Testis (tissue), 2 donors: ENCODE measurements at regions not wholly inside any gene's neighbourhood (a gene's known extent, or its start where the extent isn't known, plus 50 kb on each side); places are given as distances from the start of the nearest gene placed in this dataset.

Source experiments
- POLR2A ChIP-seq: fragments of 450-650 bp; IDR thresholded peaks from one replicate; pipeline ENCODE4 v1.6.1; 2017; ENCODE audit warnings: antibody characterized with exemption, mild to moderate bottlenecking, moderate library complexity
- TF ChIP-seq, protein P1 (sequence below), 3 experiments: fragments of 450-650 bp in 2 of 3; fragments of 200-600 bp in 1 of 3; sonication (generic) in 1 of 3; IDR thresholded peaks; one replicate each; pipeline ENCODE4 v1.5.1; 2016 to 2019; ENCODE audit warnings: antibody characterized with exemption in 3 of 3, mild to moderate bottlenecking in 2 of 3, moderate library complexity in 1 of 3

- TF ChIP-seq, protein P1, sequence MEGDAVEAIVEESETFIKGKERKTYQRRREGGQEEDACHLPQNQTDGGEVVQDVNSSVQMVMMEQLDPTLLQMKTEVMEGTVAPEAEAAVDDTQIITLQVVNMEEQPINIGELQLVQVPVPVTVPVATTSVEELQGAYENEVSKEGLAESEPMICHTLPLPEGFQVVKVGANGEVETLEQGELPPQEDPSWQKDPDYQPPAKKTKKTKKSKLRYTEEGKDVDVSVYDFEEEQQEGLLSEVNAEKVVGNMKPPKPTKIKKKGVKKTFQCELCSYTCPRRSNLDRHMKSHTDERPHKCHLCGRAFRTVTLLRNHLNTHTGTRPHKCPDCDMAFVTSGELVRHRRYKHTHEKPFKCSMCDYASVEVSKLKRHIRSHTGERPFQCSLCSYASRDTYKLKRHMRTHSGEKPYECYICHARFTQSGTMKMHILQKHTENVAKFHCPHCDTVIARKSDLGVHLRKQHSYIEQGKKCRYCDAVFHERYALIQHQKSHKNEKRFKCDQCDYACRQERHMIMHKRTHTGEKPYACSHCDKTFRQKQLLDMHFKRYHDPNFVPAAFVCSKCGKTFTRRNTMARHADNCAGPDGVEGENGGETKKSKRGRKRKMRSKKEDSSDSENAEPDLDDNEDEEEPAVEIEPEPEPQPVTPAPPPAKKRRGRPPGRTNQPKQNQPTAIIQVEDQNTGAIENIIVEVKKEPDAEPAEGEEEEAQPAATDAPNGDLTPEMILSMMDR (IDR thresholded peaks at IDR 0.05) = no peak
- no peak for TF ChIP-seq POLR2A
Measured at GRCh38 chr6:22106961-22107360, 189.9 kb downstream of the PRL start.
